CD14-positive monocyte (primary cell): ENCODE measurements at regions not wholly inside any gene's neighbourhood (a gene's known extent, or its start where the extent isn't known, plus 50 kb on each side); places are given as distances from the start of the nearest gene placed in this dataset.

Experiments
- DNase-seq, 3 donors: peaks; one replicate each; pipeline ENCODE4 v3.0.0-alpha.2; 2011 to 2022
- H2AFZ ChIP-seq: 2 replicates; pipeline ENCODE4 v1.6.0; 2012; ENCODE audit warnings: mild to moderate bottlenecking, low read depth, low read length, inconsistent platforms; ENCODE audit not compliant: insufficient read depth, poor library complexity, severe bottlenecking
- H3K27ac ChIP-seq, 2 donors: 1 replicate in 1 of 2; 2 replicates in 1 of 2; pipeline ENCODE4 v1.5.1; 2012 to 2013; ENCODE audit warnings: low read length in 2 of 2, control low read depth in 1 of 2, inconsistent platforms in 1 of 2, low read depth in 1 of 2, mild to moderate bottlenecking in 1 of 2
- H3K27me3 ChIP-seq, 2 donors: one replicate each; pipeline versions ENCODE4 v1.6.0 to v1.6.1; 2011 to 2013; ENCODE audit warnings: low read length in 2 of 2; ENCODE audit not compliant: control insufficient read depth in 2 of 2, insufficient read depth in 2 of 2
- H3K36me3 ChIP-seq, 2 donors: replicated peaks in 1 of 2; 1 replicate in 1 of 2; 2 replicates in 1 of 2; pipeline versions ENCODE4 v1.5.1 to v1.6.1; 2012 to 2013; ENCODE audit warnings: low read length in 2 of 2, control low read depth in 1 of 2, inconsistent platforms in 1 of 2, mild to moderate bottlenecking in 1 of 2; ENCODE audit not compliant: insufficient read depth in 2 of 2, control insufficient read depth in 1 of 2
- H3K4me1 ChIP-seq, 2 donors: 1 replicate in 1 of 2; 2 replicates in 1 of 2; pipeline versions ENCODE4 v1.5.1 to v1.6.1; 2012 to 2013; ENCODE audit warnings: low read length in 2 of 2, control low read depth in 1 of 2, inconsistent platforms in 1 of 2, mild to moderate bottlenecking in 1 of 2, moderate library complexity in 1 of 2; ENCODE audit not compliant: insufficient read depth in 2 of 2, control insufficient read depth in 1 of 2
- H3K4me2 ChIP-seq: replicated peaks from 2 replicates; pipeline ENCODE3; 2012; ENCODE audit warnings: low read length, moderate library complexity, mild to moderate bottlenecking; ENCODE audit not compliant: poor library complexity, severe bottlenecking; ENCODE audit errors: extremely low read depth
- H3K4me3 ChIP-seq, 3 experiments: fragments of 200-600 bp in 1 of 3; sonication (generic) in 1 of 3; replicated peaks in 1 of 3; 1 replicate in 2 of 3; 2 replicates in 1 of 3; pipeline ENCODE4 v1.5.1; 2011 to 2013; ENCODE audit warnings: low read length in 3 of 3, mild to moderate bottlenecking in 3 of 3, control low read depth in 2 of 3, low read depth in 2 of 3, inconsistent platforms in 1 of 3, moderate library complexity in 1 of 3
- H3K79me2 ChIP-seq: 2 replicates; pipeline ENCODE4 v1.6.0; 2012; ENCODE audit warnings: mild to moderate bottlenecking, control low read depth, inconsistent platforms, low read length, moderate library complexity; ENCODE audit not compliant: insufficient read depth
- H3K9ac ChIP-seq: 2 replicates; pipeline ENCODE4 v1.6.0; 2017; ENCODE audit warnings: low read length, mild to moderate bottlenecking; ENCODE audit not compliant: insufficient read depth, poor library complexity, severe bottlenecking
- H3K9me3 ChIP-seq, 2 donors: replicated peaks in 1 of 2; 1 replicate in 1 of 2; 2 replicates in 1 of 2; pipeline versions ENCODE4 v1.5.1 to v1.6.1; 2012 to 2013; ENCODE audit warnings: low read length in 2 of 2, control low read depth in 1 of 2; ENCODE audit not compliant: control insufficient read depth in 1 of 2, insufficient read depth in 1 of 2
- H4K20me1 ChIP-seq: 2 replicates; pipeline ENCODE4 v1.6.0; 2012; ENCODE audit warnings: mild to moderate bottlenecking, low read length, control low read depth, moderate library complexity; ENCODE audit not compliant: insufficient read depth
- H3K27ac Mint-ChIP-seq, 7 donors: one replicate each; pipeline ENCODE4 v1.8.0; 2020; ENCODE audit warnings: mild to moderate bottlenecking in 7 of 7, mixed read lengths in 7 of 7, moderate library complexity in 6 of 7, inconsistent platforms in 2 of 7
- H3K27me3 Mint-ChIP-seq, 3 donors: one replicate each; pipeline ENCODE4 v1.8.0; 2021 to 2022; ENCODE audit warnings: low read depth in 3 of 3, mild to moderate bottlenecking in 3 of 3, mixed read lengths in 3 of 3, moderate library complexity in 3 of 3, inconsistent platforms in 1 of 3
- H3K36me3 Mint-ChIP-seq, 2 donors: one replicate each; pipeline ENCODE4 v1.8.0; 2020; ENCODE audit warnings: mixed read lengths in 2 of 2, inconsistent platforms in 1 of 2, mild to moderate bottlenecking in 1 of 2
- H3K4me1 Mint-ChIP-seq: one replicate; pipeline ENCODE4 v1.8.0; 2020; ENCODE audit warnings: mild to moderate bottlenecking, mixed read lengths
- H3K4me3 Mint-ChIP-seq, 2 donors: one replicate each; pipeline ENCODE4 v1.8.0; 2020; ENCODE audit warnings: mild to moderate bottlenecking in 2 of 2, mixed read lengths in 2 of 2, moderate library complexity in 1 of 2
- H3K9me3 Mint-ChIP-seq, 7 donors: one replicate each; pipeline ENCODE4 v1.8.0; 2020 to 2022; ENCODE audit warnings: mixed read lengths in 7 of 7, mild to moderate bottlenecking in 6 of 7, moderate library complexity in 6 of 7, inconsistent platforms in 2 of 7
- WGBS: methylation state at CpG from one replicate; pipeline ENCODE4 v1.1.5; 2013; ENCODE audit warnings: missing lambda C conversion rate; ENCODE audit not compliant: insufficient coverage; 5-methylcytosine and 5-hydroxymethylcytosine counted together
- intact Hi-C, 2 donors: fragments of 100-400 bp; cut with micrococcal nuclease; formaldehyde crosslinking; loops; one replicate each; pipeline versions ENCODE4 v1.15.0 to v1.15.1; 2023
- TF ChIP-seq, protein P1 (sequence below): fragments of 200-600 bp; IDR thresholded peaks from one replicate; pipeline ENCODE4 v1.8.0; 2022; ENCODE audit warnings: antibody characterized with exemption, mild to moderate bottlenecking

DNA sequence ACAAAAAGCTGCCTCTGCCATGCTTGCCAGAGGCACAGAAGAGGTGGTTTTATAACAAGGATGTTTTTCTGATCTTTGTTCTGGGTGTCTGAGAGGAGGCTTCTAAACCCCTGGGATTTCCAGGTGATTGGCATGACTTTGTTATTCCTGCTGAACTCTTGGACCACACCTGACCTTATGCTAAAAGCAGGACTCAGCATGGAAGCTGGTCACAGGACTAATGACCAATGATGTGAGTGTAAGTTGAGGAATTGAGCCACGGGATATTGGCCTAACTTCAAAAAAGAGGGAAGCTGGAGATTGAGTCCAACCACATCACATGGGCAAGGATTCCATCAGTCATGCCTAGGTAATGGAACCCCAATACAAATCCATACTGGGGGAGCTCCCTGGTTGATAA, 437.9 kb downstream of the POM121L12 start:
- Mint-ChIP-seq H3K4me1 (no peaks in the 10 kb centered on the region), H3K27ac (no peak overlapping the region), H3K36me3 (no peaks in the 10 kb centered on the region), H3K27me3 (no peaks in the 10 kb centered on the region), H3K9me3 (peaks cover 0 to 14% (median 3%) of the 10 kb centered on the region in 7 donors), H3K4me3 (no peak overlapping the region)
- no peaks in the 10 kb centered on the region for H4K20me1 ChIP-seq
- H3K4me2 ChIP-seq, result no peak overlapping the region
- H3K27me3 ChIP-seq, result no peaks in the 10 kb centered on the region
- H3K9ac ChIP-seq, result no peak overlapping the region
- TF ChIP-seq, protein P1, sequence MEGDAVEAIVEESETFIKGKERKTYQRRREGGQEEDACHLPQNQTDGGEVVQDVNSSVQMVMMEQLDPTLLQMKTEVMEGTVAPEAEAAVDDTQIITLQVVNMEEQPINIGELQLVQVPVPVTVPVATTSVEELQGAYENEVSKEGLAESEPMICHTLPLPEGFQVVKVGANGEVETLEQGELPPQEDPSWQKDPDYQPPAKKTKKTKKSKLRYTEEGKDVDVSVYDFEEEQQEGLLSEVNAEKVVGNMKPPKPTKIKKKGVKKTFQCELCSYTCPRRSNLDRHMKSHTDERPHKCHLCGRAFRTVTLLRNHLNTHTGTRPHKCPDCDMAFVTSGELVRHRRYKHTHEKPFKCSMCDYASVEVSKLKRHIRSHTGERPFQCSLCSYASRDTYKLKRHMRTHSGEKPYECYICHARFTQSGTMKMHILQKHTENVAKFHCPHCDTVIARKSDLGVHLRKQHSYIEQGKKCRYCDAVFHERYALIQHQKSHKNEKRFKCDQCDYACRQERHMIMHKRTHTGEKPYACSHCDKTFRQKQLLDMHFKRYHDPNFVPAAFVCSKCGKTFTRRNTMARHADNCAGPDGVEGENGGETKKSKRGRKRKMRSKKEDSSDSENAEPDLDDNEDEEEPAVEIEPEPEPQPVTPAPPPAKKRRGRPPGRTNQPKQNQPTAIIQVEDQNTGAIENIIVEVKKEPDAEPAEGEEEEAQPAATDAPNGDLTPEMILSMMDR, result no peak
- H3K27ac ChIP-seq, result no peak overlapping the region
- no peaks in the 10 kb centered on the region for H3K79me2 ChIP-seq
- no peak overlapping the region for H2AFZ ChIP-seq
- no peak for DNase-seq
- H3K36me3 ChIP-seq, result no peaks in the 10 kb centered on the region
- H3K4me3 ChIP-seq, result no peak overlapping the region
- H3K4me1 ChIP-seq, result no peaks in the 10 kb centered on the region
- H3K9me3 ChIP-seq, result peaks cover 0 to 8% of the 10 kb centered on the region in 2 donors
- intact Hi-C loops, result no loop called here
- no CpG with 5 or more reads among the region's 1 CpG for WGBS

DNA sequence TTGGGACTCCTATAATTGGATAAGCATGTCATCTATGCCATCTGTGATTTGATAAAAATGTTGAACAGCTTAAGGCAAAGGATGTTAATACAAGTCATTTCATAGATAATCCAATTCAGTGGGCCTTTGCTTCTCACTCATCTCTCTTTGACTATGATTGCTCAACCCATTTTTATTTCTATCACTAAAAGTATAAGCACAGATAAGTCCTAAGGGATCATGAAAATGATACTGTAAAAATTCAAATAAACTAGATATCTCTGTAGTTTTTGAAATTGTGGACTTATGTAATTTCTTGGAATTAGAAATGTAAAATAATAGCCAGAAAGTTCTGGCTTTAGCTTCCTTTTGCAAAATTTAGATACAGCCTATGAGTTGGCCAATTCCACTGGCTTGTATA, 440.3 kb downstream of the POM121L12 start:
- Histone ChIP-seq H3K79me2 (no peaks in the 10 kb centered on the region), H3K27ac (no peak overlapping the region), H3K4me1 (no peaks in the 10 kb centered on the region), H3K4me3 (no peak overlapping the region), H3K27me3 (no peaks in the 10 kb centered on the region), H3K4me2 (no peak overlapping the region), H2AFZ (no peak overlapping the region), H3K36me3 (no peaks in the 10 kb centered on the region), H4K20me1 (no peaks in the 10 kb centered on the region), H3K9me3 (peaks cover 0 to 5% of the 10 kb centered on the region in 2 donors), H3K9ac (no peak overlapping the region)
- H3K27ac Mint-ChIP-seq, result no peak overlapping the region
- no peak overlapping the region for H3K4me3 Mint-ChIP-seq
- DNase-seq, result no peak
- H3K36me3 Mint-ChIP-seq, result no peaks in the 10 kb centered on the region
- TF ChIP-seq, protein P1, result no peak
- no peaks in the 10 kb centered on the region for H3K27me3 Mint-ChIP-seq
- peaks cover 0 to 13% (median 3%) of the 10 kb centered on the region in 7 donors for H3K9me3 Mint-ChIP-seq
- intact Hi-C loops, result no loop called here
- H3K4me1 Mint-ChIP-seq, result no peaks in the 10 kb centered on the region
